ENCODE measurements at regions not wholly inside any gene's neighbourhood (a gene's known extent, or its start where the extent isn't known, plus 50 kb on each side); places are given as distances from the start of the nearest gene placed in this dataset.

DNA sequence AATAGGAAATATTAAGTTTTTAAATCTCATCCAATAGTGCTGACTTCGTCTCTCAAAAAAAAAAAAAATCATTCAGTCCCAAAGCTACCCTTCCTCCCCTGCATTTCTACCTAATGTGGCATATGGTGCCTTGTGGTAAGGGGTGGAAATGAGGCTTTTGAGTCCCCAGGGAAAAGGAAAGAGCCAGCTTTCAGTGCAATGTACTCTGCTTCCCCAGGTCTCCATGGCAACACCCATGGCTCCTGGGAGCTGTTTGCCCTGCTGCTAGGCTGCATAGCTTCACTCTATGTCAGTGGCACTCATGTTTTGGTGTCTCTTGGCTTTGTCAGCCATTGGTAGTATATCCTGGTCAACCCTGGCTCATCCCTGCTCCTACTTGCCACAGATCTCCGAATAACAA is 175.9 kb downstream of the SLC39A8 start:
- TF ChIP-seq, protein P1, sequence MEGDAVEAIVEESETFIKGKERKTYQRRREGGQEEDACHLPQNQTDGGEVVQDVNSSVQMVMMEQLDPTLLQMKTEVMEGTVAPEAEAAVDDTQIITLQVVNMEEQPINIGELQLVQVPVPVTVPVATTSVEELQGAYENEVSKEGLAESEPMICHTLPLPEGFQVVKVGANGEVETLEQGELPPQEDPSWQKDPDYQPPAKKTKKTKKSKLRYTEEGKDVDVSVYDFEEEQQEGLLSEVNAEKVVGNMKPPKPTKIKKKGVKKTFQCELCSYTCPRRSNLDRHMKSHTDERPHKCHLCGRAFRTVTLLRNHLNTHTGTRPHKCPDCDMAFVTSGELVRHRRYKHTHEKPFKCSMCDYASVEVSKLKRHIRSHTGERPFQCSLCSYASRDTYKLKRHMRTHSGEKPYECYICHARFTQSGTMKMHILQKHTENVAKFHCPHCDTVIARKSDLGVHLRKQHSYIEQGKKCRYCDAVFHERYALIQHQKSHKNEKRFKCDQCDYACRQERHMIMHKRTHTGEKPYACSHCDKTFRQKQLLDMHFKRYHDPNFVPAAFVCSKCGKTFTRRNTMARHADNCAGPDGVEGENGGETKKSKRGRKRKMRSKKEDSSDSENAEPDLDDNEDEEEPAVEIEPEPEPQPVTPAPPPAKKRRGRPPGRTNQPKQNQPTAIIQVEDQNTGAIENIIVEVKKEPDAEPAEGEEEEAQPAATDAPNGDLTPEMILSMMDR (IDR thresholded peaks at IDR 0.05): no peak
- no peak for TF ChIP-seq POLR2A (IDR thresholded peaks at IDR 0.05)

All from lower leg skin (tissue), 3 donors.